ENCODE measurements at regions not wholly inside any gene's neighbourhood (a gene's known extent, or its start where the extent isn't known, plus 50 kb on each side); places are given as distances from the start of the nearest gene placed in this dataset.

- Histone ChIP-seq H2AFZ (ENCODE audit: control insufficient read depth, low read depth, low read length) (no peak overlapping the region), H3K9ac (ENCODE audit: control insufficient read depth, insufficient read depth, low read length) (no peak overlapping the region), H3K9me3 (replicated peaks; ENCODE audit: control insufficient read depth, insufficient read depth, low read length) (no peaks in the 10 kb centered on the region), H3K36me3 (ENCODE audit: control insufficient read depth in 2 of 2, insufficient read depth in 2 of 2, low read length in 1 of 2) (no peaks in the 10 kb centered on the region), H3K27me3 (replicated peaks in 1 of 2; ENCODE audit: control insufficient read depth in 2 of 2, insufficient read depth in 2 of 2, low read length in 1 of 2) (no peaks in the 10 kb centered on the region), H3K79me2 (ENCODE audit: control insufficient read depth, insufficient read depth, low read length) (no peaks in the 10 kb centered on the region), H3K4me3 (no peak overlapping the region), H3K4me2 (ENCODE audit: control insufficient read depth, insufficient read depth) (no peak overlapping the region), H3K27ac (ENCODE audit: control insufficient read depth, insufficient read depth) (no peak overlapping the region), H4K20me1 (ENCODE audit: control insufficient read depth, insufficient read depth) (no peaks in the 10 kb centered on the region), H3K4me1 (ENCODE audit: control insufficient read depth, insufficient read depth, low read length) (no peaks in the 10 kb centered on the region)
- TF ChIP-seq IRF4 (IDR thresholded peaks at IDR 0.05; ENCODE audit: low read depth, low read length): peak; percentile 22; the same call in 1 of the 2 replicates
- no peak for TF ChIP-seq CBFB (IDR thresholded peaks at IDR 0.05; ENCODE audit: low read depth)
- no peak for TF ChIP-seq DPF2 (IDR thresholded peaks at IDR 0.05)
- TF ChIP-seq ZBTB11 (CRISPR knock-in tag; IDR thresholded peaks at IDR 0.05): no peak
- TF ChIP-seq RAD51 (IDR thresholded peaks at IDR 0.05): no peak
- TF ChIP-seq FOS (IDR thresholded peaks at IDR 0.05; ENCODE audit: borderline replicate concordance, extremely low read depth, insufficient read length): no peak
- TF ChIP-seq RUNX3 (IDR thresholded peaks at IDR 0.05; ENCODE audit: low read length): peak; percentile 47
- peak; percentile 55 for TF ChIP-seq JUNB (IDR thresholded peaks at IDR 0.05)
- no peak for TF ChIP-seq ZNF384 (IDR thresholded peaks at IDR 0.05; ENCODE audit: borderline replicate concordance, low read depth, low read length)
- no peak for TF ChIP-seq IRF3 (IDR thresholded peaks at IDR 0.05)
- TF ChIP-seq CBX5 (IDR thresholded peaks at IDR 0.05; ENCODE audit: low read depth): no peak
- no peak for TF ChIP-seq NR2F1 (conservative IDR thresholded peaks at IDR 0.05)
- TF ChIP-seq PAX5 (IDR thresholded peaks at IDR 0.05; ENCODE audit: borderline replicate concordance, low read depth, low read length): peak; percentile 68; the same call in 1 of the 2 replicates
- ChIA-PET POLR2A (no interaction called here), SMC1A (ENCODE audit: uncharacterized antibody, unreplicated experiment) (interaction anchor here (0.6 kb wide), 1 partner anchor 749 kb away, joined by 3 read pairs; no protein-coding TSS in a partner anchor), RAD21 (ENCODE audit: unreplicated experiment) (no interaction called here), CTCF (no interaction called here)
- FAIRE-seq (no peak), ATAC-seq (peak; percentile 89), DNase-seq (ENCODE audit: low read depth, low spot score) (peak; percentile 13)
- no TSS peak for BruUV-seq (replicated peaks)
- WGBS (ENCODE audit: insufficient coverage, insufficient replicate concordance, low lambda C conversion rate, missing lambda C conversion rate): 0% methylated on average over 2 of the region's 2 CpGs
- intact Hi-C loops (cut with micrococcal nuclease; ENCODE audit: unreplicated experiment): no loop called here
- in situ Hi-C loops (cut with MboI): no loop called here
Measured at GRCh38 chr10:111996103-111996502, 187.5 kb downstream of the GPAM start.
